Mucosa of rectum (tissue), 2 donors: ENCODE measurements at regions not wholly inside any gene's neighbourhood (a gene's known extent, or its start where the extent isn't known, plus 50 kb on each side); places are given as distances from the start of the nearest gene placed in this dataset.
"Not testable (repeated sequence)": the region's sequence is repeated elsewhere in the genome, so short reads cannot be mapped to it uniquely, and the experiment has no call there.

ENCODE experiments used
- H3K27ac ChIP-seq, 2 donors: one replicate each; pipeline ENCODE4 v1.7.0; 2013; ENCODE audit warnings: inconsistent platforms in 2 of 2, low read depth in 2 of 2, low read length in 2 of 2
- H3K27me3 ChIP-seq, 2 donors: one replicate each; pipeline ENCODE4 v1.7.0; 2013; ENCODE audit warnings: low read length in 2 of 2; ENCODE audit not compliant: control insufficient read depth in 2 of 2, insufficient read depth in 2 of 2
- H3K36me3 ChIP-seq, 2 donors: one replicate each; pipeline ENCODE4 v1.7.0; 2013; ENCODE audit warnings: low read length in 2 of 2; ENCODE audit not compliant: control insufficient read depth in 2 of 2, insufficient read depth in 2 of 2
- H3K4me1 ChIP-seq, 2 donors: one replicate each; pipeline ENCODE4 v1.7.0; 2013; ENCODE audit warnings: low read length in 2 of 2, mild to moderate bottlenecking in 1 of 2; ENCODE audit not compliant: control insufficient read depth in 2 of 2, insufficient read depth in 2 of 2
- H3K4me3 ChIP-seq, 2 donors: one replicate each; pipeline ENCODE4 v1.7.0; 2013; ENCODE audit warnings: low read length in 2 of 2
- H3K9ac ChIP-seq, 2 donors: one replicate each; pipeline ENCODE4 v1.7.0; 2013; ENCODE audit warnings: low read length in 2 of 2, low read depth in 1 of 2, mild to moderate bottlenecking in 1 of 2
- H3K9me3 ChIP-seq, 2 donors: one replicate each; pipeline ENCODE4 v1.7.0; 2013; ENCODE audit warnings: low read length in 2 of 2; ENCODE audit not compliant: control insufficient read depth in 2 of 2
- donor health status: healthy.
- donor health status: Normal muscosa, but diverticular disease.

DNA sequence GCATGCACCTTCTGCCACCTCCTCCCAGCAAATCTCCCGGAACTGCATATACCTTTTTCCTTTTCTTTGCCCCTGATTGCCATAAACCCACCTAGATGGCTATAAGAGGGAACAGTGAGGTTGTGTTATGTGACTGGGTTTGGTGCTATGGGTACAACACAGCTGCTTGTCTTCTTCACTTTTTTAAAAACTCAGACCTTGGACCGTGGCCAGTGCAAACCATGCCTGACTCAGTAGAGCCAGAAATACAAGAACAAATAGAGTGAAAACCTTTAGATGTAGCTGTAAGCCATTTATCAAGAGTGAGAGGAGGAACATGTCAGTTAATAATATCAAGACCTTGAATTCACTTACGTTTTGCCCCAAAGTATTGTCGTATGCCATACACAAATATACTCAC lies 267.4 kb upstream of the CHAC2 start:
- Histone ChIP-seq H3K36me3 (no peaks in the 10 kb centered on the region), H3K27me3 (no peaks in the 10 kb centered on the region), H3K27ac (no peak overlapping the region), H3K4me3 (no peak overlapping the region), H3K9me3 (no peaks in the 10 kb centered on the region), H3K4me1 (no peaks in the 10 kb centered on the region), H3K9ac (no peak overlapping the region)

DNA sequence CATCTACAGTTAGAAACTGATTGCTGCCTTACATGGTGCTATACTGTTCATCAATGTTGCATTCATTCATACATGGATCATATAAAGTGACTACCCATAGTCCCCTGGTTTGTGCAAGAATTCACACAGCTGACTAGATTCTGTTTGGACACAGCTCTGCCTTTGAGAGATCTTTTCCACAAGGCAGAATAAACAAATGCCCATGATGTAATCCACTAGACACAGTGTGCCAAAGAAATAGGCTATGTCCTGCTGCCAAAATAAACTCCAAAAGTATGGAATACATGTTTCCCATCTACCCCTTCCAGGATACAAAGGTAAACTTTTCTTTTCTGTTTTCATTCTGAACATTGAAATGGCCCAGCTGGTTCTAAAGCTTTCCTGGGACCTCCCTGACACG lies 269.4 kb upstream of the CHAC2 start:
- Histone ChIP-seq H3K4me1 (no peaks in the 10 kb centered on the region), H3K27me3 (no peaks in the 10 kb centered on the region), H3K9ac (no peak overlapping the region), H3K9me3 (no peaks in the 10 kb centered on the region), H3K36me3 (no peaks in the 10 kb centered on the region), H3K27ac (no peak overlapping the region), H3K4me3 (no peak overlapping the region)

- Histone ChIP-seq H3K9ac (no peak overlapping the region), H3K36me3 (no peaks in the 10 kb centered on the region), H3K27me3 (no peaks in the 10 kb centered on the region), H3K4me3 (no peak overlapping the region), H3K9me3 (no peaks in the 10 kb centered on the region), H3K27ac (no peak overlapping the region), H3K4me1 (no peaks in the 10 kb centered on the region)
Measured at GRCh38 chr2:53497020-53497419, 270.6 kb upstream of the CHAC2 start.

GRCh38 chr2:53493210-53493609 lies 274.4 kb upstream of the CHAC2 start:
- no peak overlapping the region for H3K27ac ChIP-seq
- no peak overlapping the region for H3K4me3 ChIP-seq
- H3K27me3 ChIP-seq = no peaks in the 10 kb centered on the region
- no peaks in the 10 kb centered on the region for H3K36me3 ChIP-seq
- no peaks in the 10 kb centered on the region for H3K4me1 ChIP-seq
- H3K9me3 ChIP-seq = no peaks in the 10 kb centered on the region
- no peak overlapping the region for H3K9ac ChIP-seq

DNA sequence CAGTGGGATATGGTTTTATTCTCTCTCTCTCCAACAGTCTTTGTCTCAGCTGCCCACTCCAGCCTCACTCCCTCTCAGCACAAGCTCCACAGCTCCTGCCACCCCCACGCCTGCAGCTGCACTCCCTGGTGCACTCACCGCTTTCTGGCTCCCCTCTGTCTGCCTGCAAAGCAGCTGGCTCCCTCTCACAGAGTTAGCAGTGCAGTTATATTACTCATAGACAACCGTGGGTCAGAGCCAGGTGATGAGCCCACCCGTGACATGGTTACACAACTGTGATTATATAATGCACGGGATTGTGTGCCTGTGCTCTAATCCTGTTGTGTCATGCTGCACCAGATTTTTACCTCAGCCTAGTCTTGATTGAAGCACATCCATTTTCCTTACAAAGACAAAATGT lies 276.9 kb upstream of the CHAC2 start:
- Histone ChIP-seq H3K9ac (no peak overlapping the region), H3K4me1 (no peaks in the 10 kb centered on the region), H3K27ac (no peak overlapping the region), H3K9me3 (no peaks in the 10 kb centered on the region), H3K4me3 (no peak overlapping the region), H3K27me3 (no peaks in the 10 kb centered on the region), H3K36me3 (no peaks in the 10 kb centered on the region)

- not testable (repeated sequence) for H3K4me1 ChIP-seq, H3K9ac ChIP-seq, H3K27ac ChIP-seq, H3K9me3 ChIP-seq, H3K36me3 ChIP-seq, H3K4me3 ChIP-seq, H3K27me3 ChIP-seq
Measured at GRCh38 chr2:53486185-53486899, 281.3 kb upstream of the CHAC2 start.

- Histone ChIP-seq H3K36me3 (no peaks in the 10 kb centered on the region), H3K9ac (no peak overlapping the region), H3K27ac (no peak overlapping the region)
Measured at GRCh38 chr2:53485021-53485728, 282.4 kb upstream of the CHAC2 start.

DNA sequence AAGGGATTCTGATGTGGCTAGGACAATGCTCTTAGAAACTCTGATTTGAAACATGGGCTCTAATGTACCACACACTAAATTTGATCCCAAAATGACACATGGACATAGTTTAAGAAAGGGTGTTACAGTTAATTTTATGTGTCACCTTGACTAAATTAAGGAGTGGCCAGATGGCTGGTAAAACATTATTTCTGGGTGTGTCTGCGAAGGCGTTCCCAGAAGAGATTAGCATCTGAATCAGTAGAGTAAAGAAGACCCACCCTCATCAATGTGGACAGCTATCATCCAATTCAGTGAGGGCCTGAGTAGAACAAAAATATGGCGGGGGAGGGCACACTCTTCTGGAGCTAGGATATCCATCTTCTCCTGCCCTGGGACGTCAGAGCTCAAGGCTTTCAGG lies 283.1 kb upstream of the CHAC2 start:
- no peaks in the 10 kb centered on the region for H3K36me3 ChIP-seq
- no peak overlapping the region for H3K9ac ChIP-seq
- H3K4me1 ChIP-seq = peaks cover 0 to 3% of the 10 kb centered on the region in 2 donors
- H3K9me3 ChIP-seq = no peaks in the 10 kb centered on the region
- no peak overlapping the region for H3K27ac ChIP-seq
- H3K27me3 ChIP-seq = no peaks in the 10 kb centered on the region
- no peak overlapping the region for H3K4me3 ChIP-seq

More at GRCh38 chr2:53485021-53485728, 282.4 kb upstream of the CHAC2 start:
- H3K4me1 ChIP-seq = peaks cover 0 to 3% of the 10 kb centered on the region in 2 donors
- no peaks in the 10 kb centered on the region for H3K9me3 ChIP-seq
- no peaks in the 10 kb centered on the region for H3K27me3 ChIP-seq
- H3K4me3 ChIP-seq = no peak overlapping the region

DNA sequence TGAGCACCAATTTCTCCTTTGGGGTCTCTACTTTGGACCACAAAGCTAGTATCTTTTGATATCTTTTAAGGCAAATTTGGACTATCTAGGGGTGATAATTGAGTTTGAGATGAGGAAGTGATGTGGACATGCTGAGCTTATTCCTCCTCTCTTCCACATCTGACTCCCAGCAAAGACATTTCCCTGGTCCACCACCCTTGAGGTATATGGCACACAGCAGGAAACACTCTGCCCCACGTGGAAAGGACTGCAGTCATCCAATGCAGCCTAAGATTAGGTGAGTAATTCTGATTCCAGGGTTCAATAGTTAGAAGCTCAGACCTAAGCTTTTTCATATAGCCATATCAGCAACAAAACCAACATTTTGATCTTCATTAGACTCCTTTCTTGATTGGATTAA lies 290.1 kb upstream of the CHAC2 start:
- Histone ChIP-seq H3K4me1 (no peaks in the 10 kb centered on the region), H3K4me3 (no peak overlapping the region), H3K27ac (no peak overlapping the region), H3K9me3 (no peaks in the 10 kb centered on the region), H3K36me3 (no peaks in the 10 kb centered on the region), H3K27me3 (no peaks in the 10 kb centered on the region), H3K9ac (no peak overlapping the region)

DNA sequence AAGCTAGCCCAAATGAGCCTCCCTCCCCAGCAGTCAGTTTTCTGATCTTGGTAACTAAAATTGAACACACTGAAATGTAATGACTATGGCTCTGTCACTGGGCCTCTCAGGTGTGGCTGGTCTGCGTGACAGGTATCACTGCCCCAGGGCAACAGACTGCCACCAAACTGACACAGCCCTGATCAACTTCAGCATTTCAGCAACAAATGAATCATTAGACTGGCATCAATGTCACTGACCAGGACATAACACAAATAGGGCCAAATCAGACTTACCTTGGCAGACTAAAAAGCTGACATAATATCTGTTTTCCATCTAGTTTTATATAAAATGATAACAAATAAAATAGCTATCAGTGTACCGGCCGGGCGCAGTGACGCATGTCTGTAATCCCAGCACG lies 290.8 kb upstream of the CHAC2 start:
- no peaks in the 10 kb centered on the region for H3K9me3 ChIP-seq
- H3K4me1 ChIP-seq = no peaks in the 10 kb centered on the region
- H3K4me3 ChIP-seq = no peak overlapping the region
- H3K27ac ChIP-seq = no peak overlapping the region
- H3K27me3 ChIP-seq = no peaks in the 10 kb centered on the region
- H3K36me3 ChIP-seq = no peaks in the 10 kb centered on the region
- no peak overlapping the region for H3K9ac ChIP-seq
